ENCODE measurements at regions not wholly inside any gene's neighbourhood (a gene's known extent, or its start where the extent isn't known, plus 50 kb on each side); places are given as distances from the start of the nearest gene placed in this dataset.

GRCh38 chr6:160895562-160895961 lies 96.0 kb upstream of the MAP3K4 start:
- no peak overlapping the region for H3K9ac ChIP-seq (ENCODE audit: low read depth in 2 of 2, low read length in 2 of 2)
- no peak overlapping the region for H3K4me3 ChIP-seq
- H3K36me3 ChIP-seq, result no peaks in the 10 kb centered on the region
- intact Hi-C loops (cut with DNase I), result no loop called here
- no peak for DNase-seq
- no peaks in the 10 kb centered on the region for H3K27me3 ChIP-seq
- no peaks in the 10 kb centered on the region for H3K4me1 ChIP-seq
- no peaks in the 10 kb centered on the region for H3K9me3 ChIP-seq
- TF ChIP-seq CTCF (IDR thresholded peaks at IDR 0.05), result no peak
- no peak overlapping the region for H3K27ac ChIP-seq

- Histone ChIP-seq H3K36me3 (no peaks in the 10 kb centered on the region), H3K4me1 (no peaks in the 10 kb centered on the region), H3K9ac (ENCODE audit: low read depth in 2 of 2, low read length in 2 of 2) (no peak overlapping the region), H3K4me3 (no peak overlapping the region), H3K9me3 (no peaks in the 10 kb centered on the region), H3K27me3 (no peaks in the 10 kb centered on the region), H3K27ac (no peak overlapping the region)
- DNase-seq, result no peak
- intact Hi-C loops (cut with DNase I), result no loop called here
- TF ChIP-seq CTCF (IDR thresholded peaks at IDR 0.05), result no peak
Observed at GRCh38 chr6:160899671-160900430, 91.7 kb upstream of the MAP3K4 start.

- TF ChIP-seq CTCF (IDR thresholded peaks at IDR 0.05), result no peak
- Histone ChIP-seq H3K4me3 (no peak overlapping the region), H3K27me3 (no peaks in the 10 kb centered on the region), H3K36me3 (no peaks in the 10 kb centered on the region), H3K4me1 (no peaks in the 10 kb centered on the region), H3K9ac (ENCODE audit: low read depth in 2 of 2, low read length in 2 of 2) (no peak overlapping the region), H3K9me3 (no peaks in the 10 kb centered on the region), H3K27ac (no peak overlapping the region)
- DNase-seq, result no peak
- intact Hi-C loops (cut with DNase I), result no loop called here
Observed at GRCh38 chr6:160911949-160912348, 79.6 kb upstream of the MAP3K4 start.

GRCh38 chr6:160912411-160912810 lies 79.2 kb upstream of the MAP3K4 start:
- no peaks in the 10 kb centered on the region for H3K36me3 ChIP-seq
- H3K27me3 ChIP-seq, result no peaks in the 10 kb centered on the region
- TF ChIP-seq CTCF (IDR thresholded peaks at IDR 0.05), result no peak
- no peaks in the 10 kb centered on the region for H3K4me1 ChIP-seq
- DNase-seq, result no peak
- H3K4me3 ChIP-seq, result no peak overlapping the region
- H3K9ac ChIP-seq (ENCODE audit: low read depth in 2 of 2, low read length in 2 of 2), result no peak overlapping the region
- no peaks in the 10 kb centered on the region for H3K9me3 ChIP-seq
- H3K27ac ChIP-seq, result no peak overlapping the region
- intact Hi-C loops (cut with DNase I), result no loop called here

- no peak for TF ChIP-seq CTCF (IDR thresholded peaks at IDR 0.05)
- Histone ChIP-seq H3K4me1 (no peaks in the 10 kb centered on the region), H3K9me3 (no peaks in the 10 kb centered on the region), H3K27ac (no peak overlapping the region), H3K4me3 (no peak overlapping the region), H3K27me3 (no peaks in the 10 kb centered on the region), H3K9ac (ENCODE audit: low read depth in 2 of 2, low read length in 2 of 2) (no peak overlapping the region), H3K36me3 (no peaks in the 10 kb centered on the region)
- DNase-seq, result no peak
- intact Hi-C loops (cut with DNase I), result no loop called here
Observed at GRCh38 chr6:160917572-160917971, 74.0 kb upstream of the MAP3K4 start.

Data from colonic mucosa (tissue), 4 donors.